T-cell (primary cell): ENCODE measurements at regions not wholly inside any gene's neighbourhood (a gene's known extent, or its start where the extent isn't known, plus 50 kb on each side); places are given as distances from the start of the nearest gene placed in this dataset.

Source experiments
- ATAC-seq, 4 experiments: fragments of 200-7000 bp in 3 of 4; fragments of 150-1000 bp in 1 of 4; cut with Tn5 transposase; replicated peaks in 1 of 4; 1 replicate in 3 of 4; 2 replicates in 1 of 4; pipeline ENCODE4 v1.10.0; 2021; ENCODE audit warnings: moderate library complexity in 3 of 4, mild to moderate bottlenecking in 2 of 4, moderate number of reproducible peaks in 1 of 4
- CTCF ChIA-PET, 2 donors: fragments of 300-600 bp; sonication (Branson Sonifier 250); formaldehyde crosslinking; loops; one replicate each; lab custom pipeline; 2022; ENCODE audit warnings: antibody characterized with exemption in 2 of 2; lab: Charles Lee
- POLR2A ChIA-PET, 2 donors: fragments of 300-600 bp; sonication (Branson Sonifier 250); formaldehyde crosslinking; loops; one replicate each; lab custom pipeline; 2022; ENCODE audit warnings: antibody characterized with exemption in 2 of 2; lab: Charles Lee
- DNase-seq, 35 experiments: peaks; one replicate each; pipeline versions ENCODE4 v3.0.0 to v3.0.0-alpha.2; 2013 to 2023
- H3K27ac ChIP-seq: one replicate; pipeline ENCODE4 v1.5.1; 2013; ENCODE audit warnings: low read length
- H3K27me3 ChIP-seq, 2 experiments: replicated peaks in 1 of 2; 1 replicate in 1 of 2; 2 replicates in 1 of 2; pipeline versions ENCODE4 v1.6.1 to v1.7.0; 2013; ENCODE audit warnings: low read length in 1 of 2, mixed read lengths in 1 of 2; ENCODE audit not compliant: control insufficient read depth in 2 of 2, insufficient read depth in 2 of 2; ENCODE audit errors: extremely low read depth in 1 of 2
- H3K36me3 ChIP-seq, 2 donors: 1 replicate in 1 of 2; 2 replicates in 1 of 2; pipeline versions ENCODE4 v1.6.1 to v1.7.0; 2013; ENCODE audit warnings: low read length in 1 of 2; ENCODE audit not compliant: control insufficient read depth in 2 of 2, insufficient read depth in 1 of 2; ENCODE audit errors: extremely low read depth in 1 of 2
- H3K4me1 ChIP-seq, 2 experiments: 1 replicate in 1 of 2; 2 replicates in 1 of 2; pipeline versions ENCODE4 v1.6.1 to v1.7.0; 2013; ENCODE audit warnings: low read length in 2 of 2, mixed read lengths in 1 of 2; ENCODE audit not compliant: insufficient read depth in 2 of 2, control insufficient read depth in 1 of 2; ENCODE audit errors: extremely low read depth in 1 of 2
- H3K4me3 ChIP-seq, 2 donors: 1 replicate in 1 of 2; 2 replicates in 1 of 2; pipeline versions ENCODE4 v1.5.1 to v1.7.0; 2013; ENCODE audit warnings: mild to moderate bottlenecking in 2 of 2, low read length in 1 of 2, moderate library complexity in 1 of 2; ENCODE audit not compliant: control insufficient read depth in 1 of 2; ENCODE audit errors: extremely low read depth in 1 of 2
- H3K9me3 ChIP-seq: 2 replicates; pipeline ENCODE4 v1.7.0; 2013
- H3K27ac Mint-ChIP-seq, 2 donors: one replicate each; pipeline ENCODE4 v1.8.0; 2020 to 2021; ENCODE audit warnings: mild to moderate bottlenecking in 2 of 2, mixed read lengths in 2 of 2
- H3K27me3 Mint-ChIP-seq, 2 donors: one replicate each; pipeline ENCODE4 v1.8.0; 2021 to 2022; ENCODE audit warnings: mixed read lengths in 2 of 2
- H3K36me3 Mint-ChIP-seq: one replicate; pipeline ENCODE4 v1.8.0; 2021; ENCODE audit warnings: mixed read lengths
- H3K4me1 Mint-ChIP-seq, 3 donors: one replicate each; pipeline ENCODE4 v1.8.0; 2020 to 2022; ENCODE audit warnings: mixed read lengths in 3 of 3, mild to moderate bottlenecking in 1 of 3
- H3K4me3 Mint-ChIP-seq, 3 donors: one replicate each; pipeline ENCODE4 v1.8.0; 2020 to 2022; ENCODE audit warnings: mild to moderate bottlenecking in 3 of 3, mixed read lengths in 3 of 3, moderate library complexity in 3 of 3
- H3K9me3 Mint-ChIP-seq, 3 donors: one replicate each; pipeline ENCODE4 v1.8.0; 2020 to 2022; ENCODE audit warnings: mixed read lengths in 3 of 3
- WGBS: methylation state at CpG from one replicate; pipeline ENCODE4 v1.1.5; 2013; ENCODE audit warnings: missing lambda C conversion rate; ENCODE audit not compliant: insufficient coverage; 5-methylcytosine and 5-hydroxymethylcytosine counted together

DNA sequence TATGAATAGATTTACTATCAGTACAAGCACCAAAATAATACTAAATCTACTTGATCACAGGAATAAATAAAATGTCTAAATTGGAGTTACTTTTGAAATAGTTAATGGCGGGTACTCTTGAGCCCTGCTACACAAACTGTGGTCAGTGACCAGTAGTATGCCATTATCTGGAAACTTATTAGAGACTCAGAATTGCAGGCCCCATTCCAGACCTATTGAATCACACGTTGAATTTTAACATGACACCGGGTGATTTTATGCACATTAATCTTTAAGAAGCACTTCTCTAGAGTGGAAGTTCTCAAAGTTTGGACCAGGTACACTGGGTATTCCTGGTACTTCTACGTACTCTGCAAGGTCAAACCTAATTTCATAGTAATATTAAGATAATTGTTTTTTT, 660.0 kb upstream of the POU3F4 start:
- WGBS, result 57% methylated on average over 1 of the region's 4 CpGs
- POLR2A ChIA-PET, result no interaction called here
- H3K4me1 ChIP-seq, result no peaks in the 10 kb centered on the region
- Mint-ChIP-seq H3K4me3 (no peak overlapping the region), H3K4me1 (no peaks in the 10 kb centered on the region), H3K27ac (no peak overlapping the region), H3K36me3 (no peaks in the 10 kb centered on the region), H3K9me3 (no peaks in the 10 kb centered on the region), H3K27me3 (no peaks in the 10 kb centered on the region)
- ATAC-seq (no peak), DNase-seq (no peak)
- H3K27ac ChIP-seq, result no peak overlapping the region
- CTCF ChIA-PET, result no interaction called here
- H3K9me3 ChIP-seq, result no peaks in the 10 kb centered on the region
- no peaks in the 10 kb centered on the region for H3K27me3 ChIP-seq
- H3K36me3 ChIP-seq, result no peaks in the 10 kb centered on the region
- H3K4me3 ChIP-seq, result no peak overlapping the region
